ENCODE measurements at regions not wholly inside any gene's neighbourhood (a gene's known extent, or its start where the extent isn't known, plus 50 kb on each side); places are given as distances from the start of the nearest gene placed in this dataset.

DNA sequence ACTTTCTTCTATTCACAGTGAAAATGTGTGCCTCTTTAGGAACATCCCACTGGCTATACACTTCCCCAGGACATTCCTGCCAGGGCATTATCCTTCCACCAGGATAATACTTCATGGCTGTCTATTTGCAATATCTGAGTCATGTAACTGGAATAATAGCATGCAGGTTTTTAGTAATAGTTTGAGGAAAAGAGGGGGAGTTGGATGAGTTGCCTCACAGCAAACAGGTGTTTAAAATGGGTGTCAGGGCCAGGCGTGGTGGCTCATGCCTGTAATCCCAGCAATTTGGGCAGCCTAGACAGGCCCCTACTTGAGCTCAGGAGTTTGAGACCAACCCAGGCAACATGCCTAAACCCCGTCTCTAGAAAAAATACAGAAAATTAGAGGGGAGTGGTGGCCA, 585.9 kb downstream of the DIPK2A start:
- 81 to 94% methylated on average over 2 of the region's 2 CpGs for WGBS, 2 donors
- H3K27me3 ChIP-seq, result no peaks in the 10 kb centered on the region
- no peak overlapping the region for H3K27ac ChIP-seq
- intact Hi-C loops (cut with DNase I), result no loop called here
- DNase-seq, result no peak
- TF ChIP-seq, protein P1, sequence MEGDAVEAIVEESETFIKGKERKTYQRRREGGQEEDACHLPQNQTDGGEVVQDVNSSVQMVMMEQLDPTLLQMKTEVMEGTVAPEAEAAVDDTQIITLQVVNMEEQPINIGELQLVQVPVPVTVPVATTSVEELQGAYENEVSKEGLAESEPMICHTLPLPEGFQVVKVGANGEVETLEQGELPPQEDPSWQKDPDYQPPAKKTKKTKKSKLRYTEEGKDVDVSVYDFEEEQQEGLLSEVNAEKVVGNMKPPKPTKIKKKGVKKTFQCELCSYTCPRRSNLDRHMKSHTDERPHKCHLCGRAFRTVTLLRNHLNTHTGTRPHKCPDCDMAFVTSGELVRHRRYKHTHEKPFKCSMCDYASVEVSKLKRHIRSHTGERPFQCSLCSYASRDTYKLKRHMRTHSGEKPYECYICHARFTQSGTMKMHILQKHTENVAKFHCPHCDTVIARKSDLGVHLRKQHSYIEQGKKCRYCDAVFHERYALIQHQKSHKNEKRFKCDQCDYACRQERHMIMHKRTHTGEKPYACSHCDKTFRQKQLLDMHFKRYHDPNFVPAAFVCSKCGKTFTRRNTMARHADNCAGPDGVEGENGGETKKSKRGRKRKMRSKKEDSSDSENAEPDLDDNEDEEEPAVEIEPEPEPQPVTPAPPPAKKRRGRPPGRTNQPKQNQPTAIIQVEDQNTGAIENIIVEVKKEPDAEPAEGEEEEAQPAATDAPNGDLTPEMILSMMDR (IDR thresholded peaks at IDR 0.05), result no peak
- TF ChIP-seq EP300 (IDR thresholded peaks at IDR 0.05), result no peak
- TF ChIP-seq POLR2AphosphoS5 (IDR thresholded peaks at IDR 0.05), result no peak
- no peak for TF ChIP-seq POLR2A (IDR thresholded peaks at IDR 0.05)
- H3K36me3 ChIP-seq, result no peaks in the 10 kb centered on the region
- H3K9me3 ChIP-seq, result no peaks in the 10 kb centered on the region
- no peaks in the 10 kb centered on the region for H3K4me1 ChIP-seq
- H3K4me3 ChIP-seq, result no peak overlapping the region

DNA sequence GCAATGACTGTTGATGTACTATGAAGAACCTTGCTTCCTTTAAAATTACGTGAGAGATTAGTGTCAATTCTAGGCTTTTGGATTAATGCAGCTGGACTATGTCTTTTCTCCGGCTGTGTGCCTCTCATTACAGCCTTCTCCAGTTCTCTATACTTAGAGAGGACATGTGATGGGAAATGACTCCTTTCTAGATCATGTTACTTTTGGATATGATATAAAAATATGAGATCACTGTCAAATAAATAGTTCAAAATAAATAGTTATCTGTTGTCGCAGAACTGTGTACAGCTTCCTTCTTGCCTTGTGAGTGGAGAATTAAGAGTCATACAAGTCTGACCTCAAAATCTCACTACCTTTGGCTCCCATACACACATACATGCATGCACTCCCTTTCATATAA, 592.4 kb downstream of the DIPK2A start:
- Histone ChIP-seq H3K27ac (no peak overlapping the region), H3K4me3 (no peak overlapping the region), H3K4me1 (no peaks in the 10 kb centered on the region), H3K36me3 (no peaks in the 10 kb centered on the region), H3K9me3 (no peaks in the 10 kb centered on the region), H3K27me3 (no peaks in the 10 kb centered on the region)
- no peak for TF ChIP-seq POLR2A (IDR thresholded peaks at IDR 0.05)
- TF ChIP-seq, protein P1 (IDR thresholded peaks at IDR 0.05), result no peak
- TF ChIP-seq POLR2AphosphoS5 (IDR thresholded peaks at IDR 0.05), result no peak
- no peak for TF ChIP-seq EP300 (IDR thresholded peaks at IDR 0.05)
- 70 to 85% methylated on average over 3 of the region's 3 CpGs for WGBS, 2 donors
- intact Hi-C loops (cut with DNase I), result no loop called here
- no peak for DNase-seq

DNA sequence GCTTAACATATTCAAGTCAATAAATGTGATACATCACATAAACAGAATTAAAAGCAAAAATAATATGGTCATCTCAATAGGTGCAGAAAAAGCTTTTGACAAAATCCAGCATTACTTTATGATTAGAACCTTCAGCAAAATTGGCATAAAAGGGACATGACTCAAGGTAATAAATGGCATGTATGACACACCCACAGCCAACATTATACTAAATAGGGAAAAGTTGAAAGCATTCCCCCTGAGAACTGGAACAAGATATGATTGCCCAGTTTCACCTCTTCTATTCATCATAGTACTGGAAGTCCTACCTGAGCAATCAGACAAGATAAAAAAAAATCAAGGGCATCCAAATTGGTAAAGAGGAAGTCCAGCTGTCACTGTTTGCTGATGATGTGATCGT, 594.7 kb downstream of the DIPK2A start:
- no peaks in the 10 kb centered on the region for H3K4me1 ChIP-seq
- no peaks in the 10 kb centered on the region for H3K27me3 ChIP-seq
- H3K9me3 ChIP-seq, result no peaks in the 10 kb centered on the region
- no peak overlapping the region for H3K4me3 ChIP-seq
- H3K36me3 ChIP-seq, result no peaks in the 10 kb centered on the region
- no peak overlapping the region for H3K27ac ChIP-seq
- no peak for DNase-seq
- WGBS, 2 donors, result 92 to 98% methylated on average over 1 of the region's 1 CpG
- intact Hi-C loops (cut with DNase I), result no loop called here
- no peak for TF ChIP-seq POLR2AphosphoS5 (IDR thresholded peaks at IDR 0.05)
- TF ChIP-seq POLR2A (IDR thresholded peaks at IDR 0.05), result no peak
- no peak for TF ChIP-seq EP300 (IDR thresholded peaks at IDR 0.05)
- TF ChIP-seq, protein P1 (IDR thresholded peaks at IDR 0.05), result no peak

GRCh38 chr3:144569651-144570050, 598.0 kb downstream of the DIPK2A start:
- Histone ChIP-seq H3K4me3 (no peak overlapping the region), H3K27ac (no peak overlapping the region), H3K27me3 (no peaks in the 10 kb centered on the region), H3K4me1 (no peaks in the 10 kb centered on the region), H3K9me3 (no peaks in the 10 kb centered on the region), H3K36me3 (no peaks in the 10 kb centered on the region)
- no peak for DNase-seq
- WGBS, 2 donors, result 87 to 91% methylated on average over 1 of the region's 1 CpG
- intact Hi-C loops (cut with DNase I), result no loop called here
- TF ChIP-seq EP300 (IDR thresholded peaks at IDR 0.05) (no peak), POLR2AphosphoS5 (IDR thresholded peaks at IDR 0.05) (no peak), POLR2A (IDR thresholded peaks at IDR 0.05) (no peak)
- TF ChIP-seq, protein P1 (IDR thresholded peaks at IDR 0.05), result no peak

DNA sequence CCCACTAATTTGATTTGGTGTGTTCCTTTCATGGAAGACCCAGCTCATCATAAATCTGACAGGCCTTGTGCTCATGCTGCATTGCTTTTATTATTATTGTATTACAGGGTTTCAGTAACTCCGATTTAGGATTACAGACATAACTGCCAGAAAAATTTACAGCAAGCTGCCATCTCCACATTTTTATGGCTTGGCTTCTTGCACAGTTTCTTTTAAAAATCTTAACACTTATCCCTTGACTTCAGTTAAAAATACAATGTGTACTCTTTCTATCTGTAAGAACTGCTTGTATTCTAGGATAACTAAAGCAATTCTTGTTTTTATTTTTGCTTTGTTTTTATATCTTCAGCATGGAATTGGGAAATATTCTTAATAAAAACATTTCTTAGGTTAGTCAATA, 612.2 kb downstream of the DIPK2A start:
- WGBS, 2 donors, result 81 to 92% methylated on average over 1 of the region's 1 CpG

More for the DNA sequence above, 612.2 kb downstream of the DIPK2A start:
- Histone ChIP-seq H3K27ac (no peak overlapping the region), H3K4me1 (no peaks in the 10 kb centered on the region), H3K36me3 (no peaks in the 10 kb centered on the region), H3K9me3 (no peaks in the 10 kb centered on the region), H3K4me3 (no peak overlapping the region), H3K27me3 (no peaks in the 10 kb centered on the region)
- no peak for DNase-seq
- intact Hi-C loops (cut with DNase I), result no loop called here
- TF ChIP-seq POLR2A (IDR thresholded peaks at IDR 0.05) (no peak), EP300 (IDR thresholded peaks at IDR 0.05) (no peak), POLR2AphosphoS5 (IDR thresholded peaks at IDR 0.05) (no peak)
- TF ChIP-seq, protein P1 (IDR thresholded peaks at IDR 0.05), result no peak

Data from sigmoid colon (tissue), 6 donors.